Peyer's patch (tissue), 4 donors: ENCODE measurements at regions not wholly inside any gene's neighbourhood (a gene's known extent, or its start where the extent isn't known, plus 50 kb on each side); places are given as distances from the start of the nearest gene placed in this dataset.

Experiments
- DNase-seq, 3 donors: peaks; one replicate each; pipeline ENCODE4 v3.0.0-alpha.2; 2017 to 2019
- H3K27ac ChIP-seq, 4 donors: fragments of 200-600 bp; sonication (generic); one replicate each; pipeline ENCODE4 v1.5.1; 2016 to 2019
- H3K27me3 ChIP-seq, 2 donors: fragments of 200-600 bp; sonication (generic); one replicate each; pipeline ENCODE4 v1.5.1; 2019
- H3K36me3 ChIP-seq, 3 donors: fragments of 200-600 bp; sonication (generic); one replicate each; pipeline ENCODE4 v1.5.1; 2016 to 2019
- H3K4me1 ChIP-seq, 4 donors: fragments of 200-600 bp; sonication (generic); one replicate each; pipeline ENCODE4 v1.5.1; 2016 to 2019
- H3K4me3 ChIP-seq, 4 donors: fragments of 200-600 bp; sonication (generic); 1 replicate in 3 of 4; 2 replicates in 1 of 4; pipeline ENCODE4 v1.5.1; 2016 to 2019; ENCODE audit warnings: mild to moderate bottlenecking in 1 of 4
- H3K9me3 ChIP-seq, 4 donors: fragments of 200-600 bp; sonication (generic); one replicate each; pipeline ENCODE4 v1.5.1; 2016 to 2019; ENCODE audit warnings: mild to moderate bottlenecking in 1 of 4
- POLR2A ChIP-seq, 2 donors: fragments of 450-650 bp; IDR thresholded peaks; one replicate each; pipeline ENCODE4 v1.5.1; 2017; ENCODE audit warnings: antibody characterized with exemption in 2 of 2, mild to moderate bottlenecking in 2 of 2, moderate library complexity in 2 of 2
- TF ChIP-seq, protein P1 (sequence below), 6 experiments: fragments of 450-650 bp in 4 of 6; fragments of 200-600 bp in 2 of 6; sonication (generic) in 1 of 6; IDR thresholded peaks; one replicate each; pipeline ENCODE4 v1.5.1; 2017 to 2019; ENCODE audit warnings: antibody characterized with exemption in 6 of 6, mild to moderate bottlenecking in 3 of 6, moderate library complexity in 1 of 6

- no peaks in the 10 kb centered on the region for H3K27me3 ChIP-seq
- no peak for DNase-seq
- no peak for TF ChIP-seq POLR2A (IDR thresholded peaks at IDR 0.05)
- TF ChIP-seq, protein P1, sequence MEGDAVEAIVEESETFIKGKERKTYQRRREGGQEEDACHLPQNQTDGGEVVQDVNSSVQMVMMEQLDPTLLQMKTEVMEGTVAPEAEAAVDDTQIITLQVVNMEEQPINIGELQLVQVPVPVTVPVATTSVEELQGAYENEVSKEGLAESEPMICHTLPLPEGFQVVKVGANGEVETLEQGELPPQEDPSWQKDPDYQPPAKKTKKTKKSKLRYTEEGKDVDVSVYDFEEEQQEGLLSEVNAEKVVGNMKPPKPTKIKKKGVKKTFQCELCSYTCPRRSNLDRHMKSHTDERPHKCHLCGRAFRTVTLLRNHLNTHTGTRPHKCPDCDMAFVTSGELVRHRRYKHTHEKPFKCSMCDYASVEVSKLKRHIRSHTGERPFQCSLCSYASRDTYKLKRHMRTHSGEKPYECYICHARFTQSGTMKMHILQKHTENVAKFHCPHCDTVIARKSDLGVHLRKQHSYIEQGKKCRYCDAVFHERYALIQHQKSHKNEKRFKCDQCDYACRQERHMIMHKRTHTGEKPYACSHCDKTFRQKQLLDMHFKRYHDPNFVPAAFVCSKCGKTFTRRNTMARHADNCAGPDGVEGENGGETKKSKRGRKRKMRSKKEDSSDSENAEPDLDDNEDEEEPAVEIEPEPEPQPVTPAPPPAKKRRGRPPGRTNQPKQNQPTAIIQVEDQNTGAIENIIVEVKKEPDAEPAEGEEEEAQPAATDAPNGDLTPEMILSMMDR (IDR thresholded peaks at IDR 0.05), result no peak
These were observed 457.6 kb downstream of the SLCO4C1 start for GRCh38 chr5:101838435-101838834.

DNA sequence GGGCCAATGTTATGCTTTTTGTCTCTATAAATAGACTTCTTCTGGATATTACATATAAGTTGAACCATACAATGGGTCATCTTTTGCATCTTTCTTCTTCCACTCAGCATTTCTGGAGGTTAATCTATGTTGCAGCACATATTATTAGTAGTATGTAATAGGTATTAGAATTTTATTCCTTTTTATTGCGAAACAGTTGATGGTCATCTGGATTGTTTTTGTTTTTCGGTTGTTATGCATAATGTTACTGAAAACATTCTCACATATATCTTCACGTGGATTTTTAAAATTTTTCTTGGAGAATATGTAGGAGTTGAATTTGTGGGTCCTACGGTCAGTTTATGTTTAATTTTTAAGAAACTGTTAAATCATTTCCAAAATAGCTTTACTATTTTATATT lies 466.8 kb downstream of the SLCO4C1 start:
- TF ChIP-seq, protein P1 (IDR thresholded peaks at IDR 0.05), result no peak
- TF ChIP-seq POLR2A (IDR thresholded peaks at IDR 0.05), result no peak
- H3K27me3 ChIP-seq, result no peaks in the 10 kb centered on the region
- H3K4me1 ChIP-seq, result no peaks in the 10 kb centered on the region
- no peak overlapping the region for H3K4me3 ChIP-seq
- H3K9me3 ChIP-seq, result no peaks in the 10 kb centered on the region
- no peak overlapping the region for H3K27ac ChIP-seq
- DNase-seq, result no peak
- H3K36me3 ChIP-seq, result no peaks in the 10 kb centered on the region

More at GRCh38 chr5:101838435-101838834, 457.6 kb downstream of the SLCO4C1 start:
- H3K4me3 ChIP-seq, result no peak overlapping the region
- no peak overlapping the region for H3K27ac ChIP-seq
- H3K4me1 ChIP-seq, result no peaks in the 10 kb centered on the region
- H3K9me3 ChIP-seq, result no peaks in the 10 kb centered on the region
- no peaks in the 10 kb centered on the region for H3K36me3 ChIP-seq

- Histone ChIP-seq H3K27ac (no peak overlapping the region), H3K9me3 (no peaks in the 10 kb centered on the region), H3K27me3 (no peaks in the 10 kb centered on the region), H3K4me3 (no peak overlapping the region), H3K4me1 (no peaks in the 10 kb centered on the region), H3K36me3 (no peaks in the 10 kb centered on the region)
- TF ChIP-seq, protein P1 (IDR thresholded peaks at IDR 0.05), result no peak
- no peak for TF ChIP-seq POLR2A (IDR thresholded peaks at IDR 0.05)
- DNase-seq, result no peak
These were observed 484.6 kb downstream of the SLCO4C1 start for GRCh38 chr5:101811466-101811865.

- no peaks in the 10 kb centered on the region for H3K36me3 ChIP-seq
- no peaks in the 10 kb centered on the region for H3K4me1 ChIP-seq
- no peaks in the 10 kb centered on the region for H3K27me3 ChIP-seq
- DNase-seq, result no peak
- no peaks in the 10 kb centered on the region for H3K9me3 ChIP-seq
- no peak overlapping the region for H3K4me3 ChIP-seq
- TF ChIP-seq, protein P1 (IDR thresholded peaks at IDR 0.05), result no peak
- TF ChIP-seq POLR2A (IDR thresholded peaks at IDR 0.05), result no peak
- H3K27ac ChIP-seq, result no peak overlapping the region
These were observed 489.7 kb downstream of the SLCO4C1 start for GRCh38 chr5:101806410-101806809.

- no peaks in the 10 kb centered on the region for H3K36me3 ChIP-seq
- DNase-seq, result no peak
- H3K4me3 ChIP-seq, result no peak overlapping the region
- no peak for TF ChIP-seq POLR2A (IDR thresholded peaks at IDR 0.05)
- TF ChIP-seq, protein P1 (IDR thresholded peaks at IDR 0.05), result no peak
- H3K4me1 ChIP-seq, result no peaks in the 10 kb centered on the region
- no peaks in the 10 kb centered on the region for H3K27me3 ChIP-seq
- H3K9me3 ChIP-seq, result no peaks in the 10 kb centered on the region
- H3K27ac ChIP-seq, result no peak overlapping the region
These were observed 499.7 kb downstream of the SLCO4C1 start for GRCh38 chr5:101796427-101796826.

GRCh38 chr5:101788797-101789196 lies 507.3 kb downstream of the SLCO4C1 start:
- H3K27me3 ChIP-seq, result no peaks in the 10 kb centered on the region
- H3K4me3 ChIP-seq, result no peak overlapping the region
- DNase-seq, result no peak
- no peak overlapping the region for H3K27ac ChIP-seq
- TF ChIP-seq POLR2A (IDR thresholded peaks at IDR 0.05), result no peak
- TF ChIP-seq, protein P1 (IDR thresholded peaks at IDR 0.05), result no peak
- H3K4me1 ChIP-seq, result no peaks in the 10 kb centered on the region
- no peaks in the 10 kb centered on the region for H3K36me3 ChIP-seq
- no peaks in the 10 kb centered on the region for H3K9me3 ChIP-seq
